GM13977 (cell line): ENCODE measurements at regions not wholly inside any gene's neighbourhood (a gene's known extent, or its start where the extent isn't known, plus 50 kb on each side); places are given as distances from the start of the nearest gene placed in this dataset.
"Not testable (repeated sequence)": the region's sequence is repeated elsewhere in the genome, so short reads cannot be mapped to it uniquely, and the experiment has no call there.

ENCODE experiments used
- DNase-seq: peaks from one replicate; pipeline ENCODE4 v3.0.0; 2012; ENCODE audit warnings: low spot score
- in situ Hi-C: fragments of 300-500 bp; cut with MboI; formaldehyde crosslinking; loops from one replicate; pipeline ENCODE4 v1.12.0; 2022; ENCODE audit warnings: low sequenced_read_pairs, low pct_unique_long_range_greater_than_20kb, mixed read lengths, inconsistent platforms; ENCODE audit not compliant: unreplicated experiment
- TF ChIP-seq, protein P1 (sequence below): IDR thresholded peaks from 2 replicates; pipeline ENCODE4 v1.5.1; 2012; ENCODE audit warnings: mild to moderate bottlenecking, control low read depth; ENCODE audit not compliant: insufficient read depth; ENCODE audit errors: extremely low read depth, missing control alignments

DNA sequence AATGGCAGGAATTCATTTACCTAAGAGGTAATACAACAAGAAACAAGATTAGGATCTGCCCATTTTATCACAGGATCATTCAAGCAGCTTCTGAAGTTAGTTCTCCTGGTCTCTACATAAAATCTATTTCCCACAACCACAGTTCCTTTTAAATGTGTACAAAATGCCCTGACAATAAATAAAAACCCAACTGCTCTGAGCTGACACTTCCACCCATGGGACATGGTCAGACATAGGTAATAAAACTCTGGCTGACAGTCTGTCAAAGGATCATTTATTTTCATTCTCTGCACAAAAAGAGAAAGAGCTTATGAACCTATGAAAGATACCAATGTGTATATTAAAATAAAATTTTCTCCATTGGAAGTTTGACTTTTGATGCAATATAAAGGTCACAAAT, 145.4 kb upstream of the PALMD start:
- in situ Hi-C loops: no loop called here
- DNase-seq: no peak
- TF ChIP-seq, protein P1, sequence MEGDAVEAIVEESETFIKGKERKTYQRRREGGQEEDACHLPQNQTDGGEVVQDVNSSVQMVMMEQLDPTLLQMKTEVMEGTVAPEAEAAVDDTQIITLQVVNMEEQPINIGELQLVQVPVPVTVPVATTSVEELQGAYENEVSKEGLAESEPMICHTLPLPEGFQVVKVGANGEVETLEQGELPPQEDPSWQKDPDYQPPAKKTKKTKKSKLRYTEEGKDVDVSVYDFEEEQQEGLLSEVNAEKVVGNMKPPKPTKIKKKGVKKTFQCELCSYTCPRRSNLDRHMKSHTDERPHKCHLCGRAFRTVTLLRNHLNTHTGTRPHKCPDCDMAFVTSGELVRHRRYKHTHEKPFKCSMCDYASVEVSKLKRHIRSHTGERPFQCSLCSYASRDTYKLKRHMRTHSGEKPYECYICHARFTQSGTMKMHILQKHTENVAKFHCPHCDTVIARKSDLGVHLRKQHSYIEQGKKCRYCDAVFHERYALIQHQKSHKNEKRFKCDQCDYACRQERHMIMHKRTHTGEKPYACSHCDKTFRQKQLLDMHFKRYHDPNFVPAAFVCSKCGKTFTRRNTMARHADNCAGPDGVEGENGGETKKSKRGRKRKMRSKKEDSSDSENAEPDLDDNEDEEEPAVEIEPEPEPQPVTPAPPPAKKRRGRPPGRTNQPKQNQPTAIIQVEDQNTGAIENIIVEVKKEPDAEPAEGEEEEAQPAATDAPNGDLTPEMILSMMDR: no peak

DNA sequence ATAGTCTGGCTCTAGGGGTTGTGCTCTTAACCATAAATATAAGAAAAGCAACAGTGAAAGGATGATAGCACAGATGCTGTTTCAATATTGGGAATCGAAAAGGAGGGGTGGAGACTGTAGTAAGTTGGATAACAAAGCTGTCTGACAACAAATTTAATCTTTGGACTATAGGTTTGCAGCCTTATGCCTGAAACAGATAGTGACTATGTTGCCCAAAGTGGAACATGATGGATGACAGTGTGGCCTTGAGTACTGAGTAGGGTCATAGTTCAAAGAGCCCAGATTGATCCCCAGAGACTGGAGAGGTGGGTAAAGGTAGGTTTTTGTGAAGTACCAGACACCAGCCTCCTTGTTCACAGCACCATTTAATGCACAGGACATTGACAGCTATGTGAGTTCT, 144.0 kb upstream of the PALMD start:
- in situ Hi-C loops: no loop called here
- TF ChIP-seq, protein P1: no peak
- DNase-seq: no peak

DNA sequence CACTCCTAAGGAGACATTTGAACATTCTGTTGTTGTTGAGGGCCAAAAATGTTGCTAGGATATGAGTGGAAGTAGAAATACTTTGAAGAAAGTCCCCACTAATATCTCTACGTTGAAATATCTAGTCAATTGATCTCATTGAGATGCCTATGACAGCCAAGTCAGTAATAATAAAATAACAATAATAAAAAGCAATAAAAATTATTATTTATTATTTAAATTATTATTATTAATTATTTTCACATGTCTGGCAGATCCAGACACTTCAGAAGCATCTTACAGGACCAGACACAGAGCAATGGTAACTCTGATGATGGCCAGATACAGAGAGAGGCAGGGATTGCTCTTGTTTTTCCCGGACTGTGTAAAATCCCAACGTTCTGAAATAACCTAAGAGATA, 143.5 kb upstream of the PALMD start:
- no peak for DNase-seq
- in situ Hi-C loops: no loop called here
- TF ChIP-seq, protein P1: no peak

DNA sequence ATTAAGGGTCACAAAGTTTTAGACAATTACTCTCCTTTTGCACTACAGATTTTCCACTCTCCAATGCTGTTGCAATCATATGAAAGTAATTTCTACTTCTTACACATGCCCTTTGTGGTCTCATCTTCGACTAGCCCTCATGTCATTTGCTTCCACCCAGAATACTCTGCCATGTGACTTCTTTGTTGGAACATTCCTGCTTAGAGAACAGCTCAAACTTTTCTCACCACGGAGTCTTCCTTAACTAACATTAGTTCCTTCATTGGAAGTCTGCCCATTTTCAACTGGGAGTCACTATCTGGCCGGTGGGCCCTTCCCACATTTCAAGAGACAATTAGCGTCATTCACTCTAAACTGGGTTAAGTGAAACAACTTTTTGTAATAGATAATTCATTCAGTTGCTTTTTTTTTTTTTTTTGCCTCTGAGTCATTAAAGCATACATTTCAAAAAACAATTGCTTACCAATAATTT, 142.6 kb upstream of the PALMD start:
- TF ChIP-seq, protein P1: no peak
- in situ Hi-C loops: no loop called here
- no peak for DNase-seq

DNA sequence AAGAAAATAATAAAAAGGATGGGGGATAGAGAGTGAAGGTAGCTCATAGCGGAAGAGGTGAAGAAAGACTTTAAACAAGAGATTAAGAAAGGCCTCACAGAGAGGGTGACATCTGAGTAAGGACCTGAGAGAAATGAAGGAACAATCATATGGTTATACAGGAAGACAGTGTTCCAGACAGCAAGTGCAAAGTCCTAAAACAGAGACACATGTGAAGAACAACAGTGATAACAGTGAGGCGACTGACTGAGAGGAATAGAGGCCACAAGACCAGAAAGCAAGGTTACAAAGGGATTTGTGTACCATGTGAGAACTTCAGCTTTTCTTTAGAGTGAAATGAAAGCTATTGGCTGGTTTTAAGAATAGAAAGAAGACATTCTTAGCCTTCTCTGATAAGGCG, 141.6 kb upstream of the PALMD start:
- DNase-seq: no peak
- TF ChIP-seq, protein P1: no peak
- in situ Hi-C loops: no loop called here

DNA sequence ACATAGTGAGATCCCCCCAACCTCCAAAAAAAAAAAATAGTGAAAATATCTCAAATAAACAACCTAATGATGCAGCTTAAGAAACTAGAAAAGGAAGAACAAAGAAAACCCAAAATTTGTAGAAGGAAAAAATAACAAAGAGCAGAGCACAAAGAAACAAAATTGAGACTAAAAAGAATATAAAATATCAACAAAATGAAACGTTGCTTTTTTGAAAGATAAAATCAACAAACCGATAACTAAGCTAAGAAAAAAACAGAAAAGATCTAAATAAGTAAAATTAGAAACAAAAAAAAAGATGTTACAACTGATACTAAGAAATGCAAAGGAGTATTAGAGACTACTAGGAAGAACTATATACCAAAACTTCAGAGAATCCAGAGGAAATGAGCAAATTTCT, 139.3 kb upstream of the PALMD start:
- in situ Hi-C loops: no loop called here
- TF ChIP-seq, protein P1: no peak
- no peak for DNase-seq

DNA sequence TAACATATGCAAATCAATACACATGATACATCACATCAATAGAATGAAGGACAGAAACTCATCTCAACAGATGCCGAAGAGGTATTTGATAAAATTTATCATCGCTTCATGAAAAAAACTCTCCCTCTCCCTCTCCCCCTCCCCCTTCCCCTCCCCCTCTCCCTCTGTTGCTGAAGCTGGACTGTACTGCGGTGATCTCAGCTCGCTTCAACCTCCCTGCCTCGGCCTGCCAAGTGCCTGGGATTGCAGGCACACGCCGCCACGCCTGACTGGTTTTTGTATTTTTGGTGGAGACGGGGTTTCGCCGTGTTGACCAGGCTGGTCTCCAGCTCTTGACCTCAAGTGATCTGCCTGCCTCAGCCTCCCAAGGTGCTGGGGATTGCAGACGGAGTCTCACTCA, 138.5 kb upstream of the PALMD start:
- DNase-seq, in situ Hi-C loops: not testable (repeated sequence)
